H1 (cell line): ENCODE measurements at regions not wholly inside any gene's neighbourhood (a gene's known extent, or its start where the extent isn't known, plus 50 kb on each side); places are given as distances from the start of the nearest gene placed in this dataset.

Experiments
- CTCF ChIA-PET: fragments of 300-600 bp; sonication (Branson Sonifier 250); formaldehyde crosslinking; loops from one replicate; lab custom pipeline; 2021; ENCODE audit not compliant: partially characterized antibody; lab: Charles Lee
- POLR2A ChIA-PET: fragments of 300-600 bp; sonication (Branson Sonifier 250); formaldehyde crosslinking; loops from one replicate; lab custom pipeline; 2021; ENCODE audit warnings: inconsistent platforms; ENCODE audit not compliant: partially characterized antibody; lab: Charles Lee
- DNase-seq, 2 experiments: peaks; one replicate each; pipeline versions ENCODE4 v3.0.0 to v3.0.0-alpha.2; 2010 to 2022; ENCODE audit warnings: low spot score in 2 of 2, low read depth in 1 of 2, mixed read lengths in 1 of 2
- FAIRE-seq: peaks from 2 replicates; lab custom pipeline; 2011; peaks lifted over from hg19 to GRCh38; lab: Jason Lieb, UNC
- H2AFZ ChIP-seq: 2 replicates; pipeline ENCODE4 v1.8.1; 2012; ENCODE audit warnings: low read length, inconsistent platforms
- H2AK5ac ChIP-seq: 2 replicates; pipeline ENCODE4 v1.6.1; 2013; ENCODE audit warnings: low read depth, low read length
- H2BK120ac ChIP-seq: replicated peaks from 2 replicates; pipeline ENCODE3; 2013; ENCODE audit warnings: low read depth, low read length, inconsistent platforms
- H2BK12ac ChIP-seq: 2 replicates; pipeline ENCODE4 v1.6.1; 2013; ENCODE audit warnings: low read depth, low read length
- H2BK15ac ChIP-seq: 2 replicates; pipeline ENCODE4 v1.6.1; 2013; ENCODE audit warnings: low read length
- H2BK20ac ChIP-seq: 2 replicates; pipeline ENCODE4 v1.6.1; 2013; ENCODE audit warnings: low read length
- H2BK5ac ChIP-seq: 2 replicates; pipeline ENCODE4 v1.6.1; 2013; ENCODE audit warnings: low read depth, low read length
- H3K14ac ChIP-seq: 2 replicates; pipeline ENCODE4 v1.6.1; 2013; ENCODE audit warnings: inconsistent platforms; ENCODE audit not compliant: insufficient read length
- H3K18ac ChIP-seq: 2 replicates; pipeline ENCODE4 v1.6.1; 2013; ENCODE audit warnings: low read length; ENCODE audit errors: extremely low read depth
- H3K23ac ChIP-seq: 2 replicates; pipeline ENCODE4 v1.6.1; 2013; ENCODE audit warnings: inconsistent platforms; ENCODE audit not compliant: insufficient read length
- H3K23me2 ChIP-seq: 2 replicates; pipeline ENCODE4 v1.6.1; 2013; ENCODE audit warnings: low read depth, low read length
- H3K27ac ChIP-seq: 2 replicates; pipeline ENCODE4 v1.6.1; 2011; ENCODE audit warnings: low read depth, low read length, inconsistent platforms
- H3K27me3 ChIP-seq, 4 experiments: replicated peaks in 1 of 4; 1 replicate in 1 of 4; 2 replicates in 3 of 4; pipeline versions ENCODE4 v1.6.1 to v1.8.1; 2011 to 2013; ENCODE audit warnings: low read length in 3 of 4, mild to moderate bottlenecking in 3 of 4, inconsistent platforms in 2 of 4, mixed read lengths in 2 of 4, moderate library complexity in 1 of 4; ENCODE audit not compliant: control insufficient read depth in 3 of 4, insufficient read depth in 3 of 4; ENCODE audit errors: extremely low read depth in 1 of 4
- H3K36me3 ChIP-seq, 4 experiments: 2 replicates each; pipeline versions ENCODE4 v1.6.1 to v1.8.1; 2011 to 2013; ENCODE audit warnings: mild to moderate bottlenecking in 4 of 4, low read length in 3 of 4, moderate library complexity in 2 of 4, control low read depth in 1 of 4, inconsistent platforms in 1 of 4; ENCODE audit not compliant: insufficient read depth in 4 of 4, control insufficient read depth in 2 of 4
- H3K4ac ChIP-seq: replicated peaks from 2 replicates; pipeline ENCODE3; 2013; ENCODE audit warnings: low read length, low read depth, mixed read lengths, inconsistent platforms; ENCODE audit not compliant: insufficient read length
- H3K4me1 ChIP-seq, 4 experiments: replicated peaks in 1 of 4; 1 replicate in 1 of 4; 2 replicates in 3 of 4; pipeline versions ENCODE4 v1.6.1 to v1.8.1; 2011 to 2013; ENCODE audit warnings: low read length in 3 of 4, inconsistent platforms in 2 of 4, mixed read lengths in 1 of 4; ENCODE audit not compliant: insufficient read depth in 4 of 4, control insufficient read depth in 3 of 4
- H3K4me2 ChIP-seq, 2 experiments: 2 replicates each; pipeline versions ENCODE4 v1.6.1 to v1.8.1; 2011 to 2013; ENCODE audit warnings: low read depth in 2 of 2, low read length in 2 of 2, control low read depth in 1 of 2, inconsistent platforms in 1 of 2, mild to moderate bottlenecking in 1 of 2; ENCODE audit not compliant: insufficient read depth in 1 of 2
- H3K4me3 ChIP-seq, 4 experiments: fragments of 200-600, 300-600 bp in 1 of 4; sonication (generic), shearing (Covaris generic), sonication (Bioruptor Twin) in 1 of 4; 2 replicates each; pipeline versions ENCODE4 v1.5.1 to v1.8.1; 2011 to 2016; ENCODE audit warnings: low read length in 4 of 4, low read depth in 3 of 4, control low read depth in 2 of 4, inconsistent platforms in 2 of 4, mild to moderate bottlenecking in 2 of 4, mixed read lengths in 1 of 4, moderate library complexity in 1 of 4; ENCODE audit not compliant: insufficient read depth in 2 of 4; ENCODE audit errors: extremely low read depth in 1 of 4
- H3K56ac ChIP-seq: replicated peaks from 2 replicates; pipeline ENCODE3; 2013; ENCODE audit warnings: low read depth, mild to moderate bottlenecking, mixed read lengths, low read length, inconsistent platforms; ENCODE audit not compliant: insufficient read length
- H3K79me1 ChIP-seq: 2 replicates; pipeline ENCODE4 v1.6.1; 2013; ENCODE audit warnings: low read depth, low read length, control low read depth
- H3K79me2 ChIP-seq, 2 experiments: 2 replicates each; pipeline versions ENCODE4 v1.6.1 to v1.8.1; 2012 to 2013; ENCODE audit warnings: low read length in 2 of 2, mild to moderate bottlenecking in 2 of 2, inconsistent platforms in 1 of 2; ENCODE audit not compliant: insufficient read depth in 2 of 2, control insufficient read depth in 1 of 2
- H3K9ac ChIP-seq, 4 experiments: replicated peaks in 1 of 4; 1 replicate in 1 of 4; 2 replicates in 3 of 4; pipeline versions ENCODE4 v1.6.1 to v1.8.1; 2011 to 2013; ENCODE audit warnings: low read depth in 3 of 4, low read length in 3 of 4, control low read depth in 2 of 4, mild to moderate bottlenecking in 2 of 4, moderate library complexity in 2 of 4, inconsistent platforms in 1 of 4; ENCODE audit errors: extremely low read depth in 1 of 4
- H3K9me3 ChIP-seq, 2 experiments: 2 replicates each; pipeline versions ENCODE4 v1.6.1 to v1.8.1; 2012 to 2013; ENCODE audit warnings: mild to moderate bottlenecking in 2 of 2, moderate library complexity in 2 of 2, control low read depth in 1 of 2, inconsistent platforms in 1 of 2, low read depth in 1 of 2, low read length in 1 of 2, mixed read lengths in 1 of 2; ENCODE audit not compliant: insufficient read depth in 2 of 2
- H4K20me1 ChIP-seq, 2 experiments: replicated peaks in 1 of 2; 2 replicates each; pipeline versions ENCODE3 to v1.8.1; 2011 to 2013; ENCODE audit warnings: inconsistent platforms in 2 of 2, low read length in 2 of 2, mild to moderate bottlenecking in 1 of 2; ENCODE audit not compliant: insufficient read depth in 2 of 2, control insufficient read depth in 1 of 2
- H4K5ac ChIP-seq: 2 replicates; pipeline ENCODE4 v1.6.1; 2013; ENCODE audit warnings: low read length, low read depth, mixed read lengths, inconsistent platforms; ENCODE audit not compliant: insufficient read length
- H4K8ac ChIP-seq: 2 replicates; pipeline ENCODE4 v1.8.0; 2013; ENCODE audit warnings: mild to moderate bottlenecking, moderate library complexity, low read length, inconsistent platforms; ENCODE audit not compliant: insufficient read depth; ENCODE audit errors: extremely low read depth
- H4K91ac ChIP-seq: replicated peaks from 2 replicates; pipeline ENCODE3; 2013; ENCODE audit warnings: low read length, mixed read lengths, inconsistent platforms; ENCODE audit not compliant: insufficient read length
- CREB1 ChIP-seq: IDR thresholded peaks from 2 replicates; pipeline ENCODE4 v1.6.1; 2012; ENCODE audit warnings: inconsistent platforms
- HDAC2 ChIP-seq, 2 experiments: fragments of 300-600 bp in 1 of 2; sonication (generic) in 1 of 2; IDR thresholded peaks; 2 replicates each; pipeline ENCODE4 v1.6.1; 2011 to 2012; ENCODE audit warnings: low read depth in 2 of 2, low read length in 2 of 2, mild to moderate bottlenecking in 2 of 2, moderate library complexity in 2 of 2, borderline replicate concordance in 1 of 2, inconsistent platforms in 1 of 2
- JUND ChIP-seq: IDR thresholded peaks from 2 replicates; pipeline ENCODE4 v1.6.1; 2011; ENCODE audit warnings: mild to moderate bottlenecking, improper control_type of control experiment, low read length
- KDM1A ChIP-seq: fragments of 200-600, 300-600 bp; sonication (generic); IDR thresholded peaks from 2 replicates; pipeline ENCODE4 v1.7.1; 2016; ENCODE audit warnings: mild to moderate bottlenecking, low read length, borderline replicate concordance
- WGBS, 2 experiments: shearing (Covaris generic) in 1 of 2; methylation state at CpG; one replicate each; pipeline versions ENCODE4 v1.1.6 to v1.1.7; 2013 to 2015; ENCODE audit warnings: low lambda C conversion rate in 2 of 2, mixed read lengths in 2 of 2, inconsistent platforms in 1 of 2, low coverage in 1 of 2, missing lambda C conversion rate in 1 of 2; ENCODE audit not compliant: insufficient replicate concordance in 2 of 2, insufficient coverage in 1 of 2, insufficient read length in 1 of 2; ENCODE audit errors: extremely low coverage in 1 of 2, missing lambda C conversion rate in 1 of 2; 5-methylcytosine and 5-hydroxymethylcytosine counted together

DNA sequence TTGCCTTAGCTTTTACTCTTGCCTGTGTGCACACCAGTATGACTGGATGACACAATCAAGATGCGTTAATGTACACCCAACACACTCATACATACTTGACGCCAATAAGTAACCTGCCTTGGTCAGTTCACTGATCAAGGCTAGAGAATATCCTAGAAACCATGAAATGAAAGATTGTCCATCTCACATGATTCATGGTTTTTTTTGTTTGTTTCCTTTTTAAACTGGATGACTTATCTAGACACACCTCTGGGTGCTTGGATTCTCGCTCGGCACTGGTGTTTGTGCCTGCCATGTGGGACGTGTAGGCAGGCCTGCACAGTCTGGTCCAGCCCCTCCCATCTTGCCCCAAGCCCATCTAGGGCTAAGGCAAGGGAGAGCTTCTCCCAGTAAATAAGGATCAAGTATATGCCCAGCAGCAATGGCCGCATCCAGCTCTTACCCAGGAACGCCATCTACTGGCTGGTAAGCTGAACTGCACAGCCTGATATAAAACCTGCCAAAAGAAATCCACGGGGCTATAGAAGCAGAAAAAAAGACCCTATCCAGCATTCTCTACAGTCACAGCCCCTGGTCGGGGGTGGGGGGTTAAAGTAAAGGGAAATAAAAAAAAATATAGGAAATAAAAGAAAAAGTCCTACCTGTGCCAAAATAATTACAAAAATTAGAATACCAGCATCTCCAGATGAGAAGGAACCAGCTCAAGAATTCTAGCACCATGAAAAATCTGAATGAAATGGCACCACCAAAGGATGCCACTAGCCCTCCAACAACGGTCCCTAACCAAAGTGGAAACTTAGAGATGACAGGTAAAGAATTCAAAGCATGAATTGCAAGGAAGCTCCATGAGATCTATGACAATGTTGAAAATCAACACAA is 73.3 kb downstream of the OTOR start:
- POLR2A ChIA-PET: interaction anchor here (1.8 kb wide), 1 partner anchor 27 kb away, joined by 3 read pairs; no protein-coding TSS in a partner anchor
- TF ChIP-seq HDAC2 (IDR thresholded peaks at IDR 0.05; ENCODE audit: borderline replicate concordance in 1 of 2, low read depth in 2 of 2, low read length in 2 of 2) (no peak), CREB1 (no peak), JUND (no peak), KDM1A (no peak)

More for the DNA sequence above, 73.3 kb downstream of the OTOR start:
- no peak overlapping the region for H3K56ac ChIP-seq
- no peak overlapping the region for H2BK20ac ChIP-seq
- peak; percentile 70 for FAIRE-seq
- no peaks in the 10 kb centered on the region for H3K79me2 ChIP-seq
- H3K14ac ChIP-seq: no peak overlapping the region
- H3K23me2 ChIP-seq: no peaks in the 10 kb centered on the region
- no peak overlapping the region for H3K18ac ChIP-seq
- H3K79me1 ChIP-seq: no peaks in the 10 kb centered on the region
- H2BK5ac ChIP-seq: no peak overlapping the region
- H4K20me1 ChIP-seq: no peaks in the 10 kb centered on the region
- DNase-seq: peak; percentile 13 to 52
- no peak overlapping the region for H4K5ac ChIP-seq
- H4K91ac ChIP-seq: no peak overlapping the region
- no peak overlapping the region for H3K27ac ChIP-seq
- CTCF ChIA-PET: interaction anchor here (0.5 to 4.4 kb wide), 60 partner anchors 9 to 736 kb away, joined by 3 to 133 read pairs (median 4); no protein-coding TSS in a partner anchor
- peak overlapping the region; percentile 86 for H2AFZ ChIP-seq
- no peak overlapping the region for H3K23ac ChIP-seq
- H2BK120ac ChIP-seq: no peak overlapping the region
- H3K9ac ChIP-seq: no peak overlapping the region
- H3K9me3 ChIP-seq: peaks cover 0 to 2% of the 10 kb centered on the region in 2 experiments; a peak in 1 of 4 replicates
- H2BK12ac ChIP-seq: no peak overlapping the region
- no peak overlapping the region for H3K4me3 ChIP-seq
- H3K27me3 ChIP-seq: no peaks in the 10 kb centered on the region
- H3K36me3 ChIP-seq: no peaks in the 10 kb centered on the region
- no peak overlapping the region for H2AK5ac ChIP-seq
- 43% methylated on average over 10 of the region's 10 CpGs; no CpG with 5 or more reads in 1 of the 2 experiments for WGBS, 2 experiments
- no peak overlapping the region for H3K4me2 ChIP-seq
- no peak overlapping the region for H3K4ac ChIP-seq
- no peak overlapping the region for H2BK15ac ChIP-seq
- no peaks in the 10 kb centered on the region for H3K4me1 ChIP-seq
- peak overlapping the region; percentile 16; the same call in 1 of the 2 replicates for H4K8ac ChIP-seq
